Right renal cortex interstitium (tissue), 3 donors: ENCODE measurements at regions not wholly inside any gene's neighbourhood (a gene's known extent, or its start where the extent isn't known, plus 50 kb on each side); places are given as distances from the start of the nearest gene placed in this dataset.
"Not testable (repeated sequence)": the region's sequence is repeated elsewhere in the genome, so short reads cannot be mapped to it uniquely, and the experiment has no call there.

Source experiments
- DNase-seq, 3 donors: peaks; one replicate each; pipeline ENCODE4 v3.0.0-alpha.2; 2013; ENCODE audit warnings: low read depth in 3 of 3, low spot score in 2 of 3

GRCh38 chr1:201636097-201636496 lies 97.2 kb downstream of the NAV1 start:
- no peak for DNase-seq

GRCh38 chr1:201636510-201636971 lies 97.6 kb downstream of the NAV1 start:
- DNase-seq, result no peak

- no peak for DNase-seq
Observed at GRCh38 chr1:201637282-201638079, 98.6 kb downstream of the NAV1 start.

GRCh38 chr1:201639391-201639790 lies 100.5 kb downstream of the NAV1 start:
- no peak for DNase-seq

- no peak for DNase-seq
Observed at GRCh38 chr1:201639826-201640225, 100.9 kb downstream of the NAV1 start.

GRCh38 chr1:201640624-201641023 lies 101.7 kb downstream of the NAV1 start:
- no peak for DNase-seq

GRCh38 chr1:201641524-201642253 lies 102.8 kb downstream of the NAV1 start:
- DNase-seq, result no peak

- no peak for DNase-seq
Observed at GRCh38 chr1:201643835-201644104, 104.8 kb downstream of the NAV1 start.

GRCh38 chr1:201644197-201644596 lies 105.3 kb downstream of the NAV1 start:
- DNase-seq, result no peak

GRCh38 chr1:201645000-201645399 lies 106.1 kb downstream of the NAV1 start:
- not testable (repeated sequence) for DNase-seq

GRCh38 chr1:201645956-201646355 lies 107.0 kb downstream of the NAV1 start:
- DNase-seq, result no peak

GRCh38 chr1:201646411-201647022 lies 107.6 kb downstream of the NAV1 start:
- no peak for DNase-seq

GRCh38 chr1:201647094-201647493 lies 108.2 kb downstream of the NAV1 start:
- no peak for DNase-seq

GRCh38 chr1:201647722-201648065 lies 108.8 kb downstream of the NAV1 start:
- DNase-seq, result no peak

- no peak for DNase-seq
Observed at GRCh38 chr1:201648066-201648906, 109.4 kb downstream of the NAV1 start.

GRCh38 chr1:201648907-201649721 lies 110.2 kb downstream of the NAV1 start:
- no peak for DNase-seq

GRCh38 chr1:201649761-201650622 lies 111.1 kb downstream of the NAV1 start:
- no peak for DNase-seq

- no peak for DNase-seq
Observed at GRCh38 chr1:201650623-201650933, 111.7 kb downstream of the NAV1 start.

GRCh38 chr1:201652181-201652580 lies 113.3 kb downstream of the NAV1 start:
- no peak for DNase-seq
